H1 (cell line): ENCODE measurements at regions not wholly inside any gene's neighbourhood (a gene's known extent, or its start where the extent isn't known, plus 50 kb on each side); places are given as distances from the start of the nearest gene placed in this dataset.

ENCODE experiments used
- CTCF ChIA-PET: fragments of 300-600 bp; sonication (Branson Sonifier 250); formaldehyde crosslinking; loops from one replicate; lab custom pipeline; 2021; ENCODE audit not compliant: partially characterized antibody; lab: Charles Lee
- POLR2A ChIA-PET: fragments of 300-600 bp; sonication (Branson Sonifier 250); formaldehyde crosslinking; loops from one replicate; lab custom pipeline; 2021; ENCODE audit warnings: inconsistent platforms; ENCODE audit not compliant: partially characterized antibody; lab: Charles Lee
- DNase-seq, 2 experiments: peaks; one replicate each; pipeline versions ENCODE4 v3.0.0 to v3.0.0-alpha.2; 2010 to 2022; ENCODE audit warnings: low spot score in 2 of 2, low read depth in 1 of 2, mixed read lengths in 1 of 2
- FAIRE-seq: peaks from 2 replicates; lab custom pipeline; 2011; peaks lifted over from hg19 to GRCh38; lab: Jason Lieb, UNC
- H2AFZ ChIP-seq: 2 replicates; pipeline ENCODE4 v1.8.1; 2012; ENCODE audit warnings: low read length, inconsistent platforms
- H2AK5ac ChIP-seq: 2 replicates; pipeline ENCODE4 v1.6.1; 2013; ENCODE audit warnings: low read depth, low read length
- H2BK120ac ChIP-seq: replicated peaks from 2 replicates; pipeline ENCODE3; 2013; ENCODE audit warnings: low read depth, low read length, inconsistent platforms
- H2BK12ac ChIP-seq: 2 replicates; pipeline ENCODE4 v1.6.1; 2013; ENCODE audit warnings: low read depth, low read length
- H2BK15ac ChIP-seq: 2 replicates; pipeline ENCODE4 v1.6.1; 2013; ENCODE audit warnings: low read length
- H2BK20ac ChIP-seq: 2 replicates; pipeline ENCODE4 v1.6.1; 2013; ENCODE audit warnings: low read length
- H2BK5ac ChIP-seq: 2 replicates; pipeline ENCODE4 v1.6.1; 2013; ENCODE audit warnings: low read depth, low read length
- H3K14ac ChIP-seq: 2 replicates; pipeline ENCODE4 v1.6.1; 2013; ENCODE audit warnings: inconsistent platforms; ENCODE audit not compliant: insufficient read length
- H3K18ac ChIP-seq: 2 replicates; pipeline ENCODE4 v1.6.1; 2013; ENCODE audit warnings: low read length; ENCODE audit errors: extremely low read depth
- H3K23ac ChIP-seq: 2 replicates; pipeline ENCODE4 v1.6.1; 2013; ENCODE audit warnings: inconsistent platforms; ENCODE audit not compliant: insufficient read length
- H3K23me2 ChIP-seq: 2 replicates; pipeline ENCODE4 v1.6.1; 2013; ENCODE audit warnings: low read depth, low read length
- H3K27ac ChIP-seq: 2 replicates; pipeline ENCODE4 v1.6.1; 2011; ENCODE audit warnings: low read depth, low read length, inconsistent platforms
- H3K27me3 ChIP-seq, 4 experiments: replicated peaks in 1 of 4; 1 replicate in 1 of 4; 2 replicates in 3 of 4; pipeline versions ENCODE4 v1.6.1 to v1.8.1; 2011 to 2013; ENCODE audit warnings: low read length in 3 of 4, mild to moderate bottlenecking in 3 of 4, inconsistent platforms in 2 of 4, mixed read lengths in 2 of 4, moderate library complexity in 1 of 4; ENCODE audit not compliant: control insufficient read depth in 3 of 4, insufficient read depth in 3 of 4; ENCODE audit errors: extremely low read depth in 1 of 4
- H3K36me3 ChIP-seq, 4 experiments: 2 replicates each; pipeline versions ENCODE4 v1.6.1 to v1.8.1; 2011 to 2013; ENCODE audit warnings: mild to moderate bottlenecking in 4 of 4, low read length in 3 of 4, moderate library complexity in 2 of 4, control low read depth in 1 of 4, inconsistent platforms in 1 of 4; ENCODE audit not compliant: insufficient read depth in 4 of 4, control insufficient read depth in 2 of 4
- H3K4ac ChIP-seq: replicated peaks from 2 replicates; pipeline ENCODE3; 2013; ENCODE audit warnings: low read length, low read depth, mixed read lengths, inconsistent platforms; ENCODE audit not compliant: insufficient read length
- H3K4me1 ChIP-seq, 4 experiments: replicated peaks in 1 of 4; 1 replicate in 1 of 4; 2 replicates in 3 of 4; pipeline versions ENCODE4 v1.6.1 to v1.8.1; 2011 to 2013; ENCODE audit warnings: low read length in 3 of 4, inconsistent platforms in 2 of 4, mixed read lengths in 1 of 4; ENCODE audit not compliant: insufficient read depth in 4 of 4, control insufficient read depth in 3 of 4
- H3K4me2 ChIP-seq, 2 experiments: 2 replicates each; pipeline versions ENCODE4 v1.6.1 to v1.8.1; 2011 to 2013; ENCODE audit warnings: low read depth in 2 of 2, low read length in 2 of 2, control low read depth in 1 of 2, inconsistent platforms in 1 of 2, mild to moderate bottlenecking in 1 of 2; ENCODE audit not compliant: insufficient read depth in 1 of 2
- H3K4me3 ChIP-seq, 4 experiments: fragments of 200-600, 300-600 bp in 1 of 4; sonication (generic), shearing (Covaris generic), sonication (Bioruptor Twin) in 1 of 4; 2 replicates each; pipeline versions ENCODE4 v1.5.1 to v1.8.1; 2011 to 2016; ENCODE audit warnings: low read length in 4 of 4, low read depth in 3 of 4, control low read depth in 2 of 4, inconsistent platforms in 2 of 4, mild to moderate bottlenecking in 2 of 4, mixed read lengths in 1 of 4, moderate library complexity in 1 of 4; ENCODE audit not compliant: insufficient read depth in 2 of 4; ENCODE audit errors: extremely low read depth in 1 of 4
- H3K56ac ChIP-seq: replicated peaks from 2 replicates; pipeline ENCODE3; 2013; ENCODE audit warnings: low read depth, mild to moderate bottlenecking, mixed read lengths, low read length, inconsistent platforms; ENCODE audit not compliant: insufficient read length
- H3K79me1 ChIP-seq: 2 replicates; pipeline ENCODE4 v1.6.1; 2013; ENCODE audit warnings: low read depth, low read length, control low read depth
- H3K79me2 ChIP-seq, 2 experiments: 2 replicates each; pipeline versions ENCODE4 v1.6.1 to v1.8.1; 2012 to 2013; ENCODE audit warnings: low read length in 2 of 2, mild to moderate bottlenecking in 2 of 2, inconsistent platforms in 1 of 2; ENCODE audit not compliant: insufficient read depth in 2 of 2, control insufficient read depth in 1 of 2
- H3K9ac ChIP-seq, 4 experiments: replicated peaks in 1 of 4; 1 replicate in 1 of 4; 2 replicates in 3 of 4; pipeline versions ENCODE4 v1.6.1 to v1.8.1; 2011 to 2013; ENCODE audit warnings: low read depth in 3 of 4, low read length in 3 of 4, control low read depth in 2 of 4, mild to moderate bottlenecking in 2 of 4, moderate library complexity in 2 of 4, inconsistent platforms in 1 of 4; ENCODE audit errors: extremely low read depth in 1 of 4
- H3K9me3 ChIP-seq, 2 experiments: 2 replicates each; pipeline versions ENCODE4 v1.6.1 to v1.8.1; 2012 to 2013; ENCODE audit warnings: mild to moderate bottlenecking in 2 of 2, moderate library complexity in 2 of 2, control low read depth in 1 of 2, inconsistent platforms in 1 of 2, low read depth in 1 of 2, low read length in 1 of 2, mixed read lengths in 1 of 2; ENCODE audit not compliant: insufficient read depth in 2 of 2
- H4K20me1 ChIP-seq, 2 experiments: replicated peaks in 1 of 2; 2 replicates each; pipeline versions ENCODE3 to v1.8.1; 2011 to 2013; ENCODE audit warnings: inconsistent platforms in 2 of 2, low read length in 2 of 2, mild to moderate bottlenecking in 1 of 2; ENCODE audit not compliant: insufficient read depth in 2 of 2, control insufficient read depth in 1 of 2
- H4K5ac ChIP-seq: 2 replicates; pipeline ENCODE4 v1.6.1; 2013; ENCODE audit warnings: low read length, low read depth, mixed read lengths, inconsistent platforms; ENCODE audit not compliant: insufficient read length
- H4K8ac ChIP-seq: 2 replicates; pipeline ENCODE4 v1.8.0; 2013; ENCODE audit warnings: mild to moderate bottlenecking, moderate library complexity, low read length, inconsistent platforms; ENCODE audit not compliant: insufficient read depth; ENCODE audit errors: extremely low read depth
- H4K91ac ChIP-seq: replicated peaks from 2 replicates; pipeline ENCODE3; 2013; ENCODE audit warnings: low read length, mixed read lengths, inconsistent platforms; ENCODE audit not compliant: insufficient read length
- ATF3 ChIP-seq: IDR thresholded peaks from 2 replicates; pipeline ENCODE4 v1.6.1; 2011; ENCODE audit warnings: low read depth, mild to moderate bottlenecking, low read length; ENCODE audit not compliant: insufficient read depth
- BCL11A ChIP-seq, 2 experiments: IDR thresholded peaks; one replicate each; pipeline ENCODE4 v1.6.1; 2011; ENCODE audit warnings: low read depth in 2 of 2, low read length in 2 of 2, mild to moderate bottlenecking in 2 of 2
- CBX5 ChIP-seq: fragments of 300-800, 300-1000 bp; sonication (generic); IDR thresholded peaks from 2 replicates; pipeline ENCODE4 v1.7.1; 2016; ENCODE audit warnings: antibody characterized with exemption, low read length, low read depth
- CEBPB ChIP-seq: IDR thresholded peaks from 2 replicates; pipeline ENCODE4 v1.6.1; 2012; ENCODE audit warnings: low read depth, low read length
- KDM4A ChIP-seq: IDR thresholded peaks from one replicate; pipeline ENCODE4 v1.7.1; 2012; ENCODE audit warnings: low read depth, mild to moderate bottlenecking, moderate library complexity, low read length, inconsistent platforms; ENCODE audit not compliant: severe bottlenecking
- MAFK ChIP-seq: IDR thresholded peaks from 2 replicates; pipeline ENCODE4 v1.6.1; 2012; ENCODE audit warnings: low read depth, mild to moderate bottlenecking, improper control_type of control experiment, low read length
- PHF8 ChIP-seq: fragments of 200-600 bp; sonication (generic); conservative IDR thresholded peaks from 2 replicates; pipeline ENCODE4 v1.7.1; 2012; ENCODE audit warnings: low read depth, mild to moderate bottlenecking, inconsistent platforms, low read length, moderate library complexity
- POLR2AphosphoS5 ChIP-seq: IDR thresholded peaks from 2 replicates; pipeline ENCODE4 v1.6.1; 2011; ENCODE audit warnings: low read depth, low read length
- SIN3A ChIP-seq, 2 experiments: IDR thresholded peaks in 1 of 2; conservative IDR thresholded peaks in 1 of 2; 2 replicates each; pipeline ENCODE4 v1.6.1; 2011 to 2012; ENCODE audit warnings: low read length in 2 of 2, improper control_type of control experiment in 1 of 2, low read depth in 1 of 2, mild to moderate bottlenecking in 1 of 2
- SRF ChIP-seq: IDR thresholded peaks from 2 replicates; pipeline ENCODE4 v1.6.1; 2011; ENCODE audit warnings: mild to moderate bottlenecking, low read depth, low read length, moderate library complexity
- SUZ12 ChIP-seq: fragments of 200-600 bp; sonication (generic); IDR thresholded peaks from 2 replicates; pipeline ENCODE4 v1.6.1; 2012; ENCODE audit warnings: mild to moderate bottlenecking, inconsistent platforms, low read length, moderate library complexity, mixed read lengths
- TAF1 ChIP-seq: IDR thresholded peaks from 2 replicates; pipeline ENCODE4 v1.6.1; 2011; ENCODE audit warnings: mild to moderate bottlenecking, low read depth, low read length
- YY1 ChIP-seq: IDR thresholded peaks from 2 replicates; pipeline ENCODE4 v1.6.1; 2011; ENCODE audit warnings: low read depth, mild to moderate bottlenecking, low read length
- WGBS, 2 experiments: shearing (Covaris generic) in 1 of 2; methylation state at CpG; one replicate each; pipeline versions ENCODE4 v1.1.6 to v1.1.7; 2013 to 2015; ENCODE audit warnings: low lambda C conversion rate in 2 of 2, mixed read lengths in 2 of 2, inconsistent platforms in 1 of 2, low coverage in 1 of 2, missing lambda C conversion rate in 1 of 2; ENCODE audit not compliant: insufficient replicate concordance in 2 of 2, insufficient coverage in 1 of 2, insufficient read length in 1 of 2; ENCODE audit errors: extremely low coverage in 1 of 2, missing lambda C conversion rate in 1 of 2; 5-methylcytosine and 5-hydroxymethylcytosine counted together

- POLR2A ChIA-PET, result no interaction called here
- DNase-seq, result no peak
- H3K79me2 ChIP-seq, result no peaks in the 10 kb centered on the region
- H2BK120ac ChIP-seq, result no peak overlapping the region
- no peak overlapping the region for H3K14ac ChIP-seq
- H3K27me3 ChIP-seq, result no peaks in the 10 kb centered on the region
- no peak overlapping the region for H3K9ac ChIP-seq
- no peak overlapping the region for H3K27ac ChIP-seq
- no peaks in the 10 kb centered on the region for H3K9me3 ChIP-seq
- H2BK15ac ChIP-seq, result no peak overlapping the region
- H3K4me1 ChIP-seq, result no peaks in the 10 kb centered on the region
- H2BK20ac ChIP-seq, result no peak overlapping the region
- H3K23me2 ChIP-seq, result 0 out of 2 replicates have a peak, but pooled peaks cover 2% of the 10 kb centered on the region
- no peak overlapping the region for H3K4me3 ChIP-seq
- peak overlapping the region; percentile 36; the same call in 1 of the 2 replicates for H4K8ac ChIP-seq
- H2AFZ ChIP-seq, result no peak overlapping the region
- H3K4me2 ChIP-seq, result no peak overlapping the region
- no peak overlapping the region for H2AK5ac ChIP-seq
- no peak overlapping the region for H2BK12ac ChIP-seq
- CTCF ChIA-PET, result interaction anchor here (1.0 to 18.0 kb wide), 8 partner anchors 10 to 205 kb away, joined by 3 to 619 read pairs (median 3); no protein-coding TSS in a partner anchor
- H4K91ac ChIP-seq, result no peak overlapping the region
- H3K4ac ChIP-seq, result no peak overlapping the region
- no peak overlapping the region for H3K18ac ChIP-seq
- no peak overlapping the region for H4K5ac ChIP-seq
- no peaks in the 10 kb centered on the region for H4K20me1 ChIP-seq
- FAIRE-seq, result no peak
- no peak overlapping the region for H3K56ac ChIP-seq
- H3K79me1 ChIP-seq, result no peaks in the 10 kb centered on the region
- 71% methylated on average over 4 of the region's 4 CpGs; no CpG with 5 or more reads in 1 of the 2 experiments for WGBS, 2 experiments
- no peak overlapping the region for H2BK5ac ChIP-seq
- H3K23ac ChIP-seq, result no peak overlapping the region
- H3K36me3 ChIP-seq, result no peaks in the 10 kb centered on the region
- no peak for TF ChIP-seq ATF3
- TF ChIP-seq CBX5, result no peak
- no peak for TF ChIP-seq KDM4A
- no peak for TF ChIP-seq CEBPB
- no peak for TF ChIP-seq MAFK
- TF ChIP-seq SUZ12, result no peak
- TF ChIP-seq BCL11A (IDR thresholded peaks at IDR 0.05; ENCODE audit: low read depth in 2 of 2, low read length in 2 of 2), result no peak
- TF ChIP-seq PHF8, result no peak
- TF ChIP-seq SIN3A (conservative IDR thresholded peaks at IDR 0.05 in 1 of 2, IDR thresholded peaks at IDR 0.05 in 1 of 2; ENCODE audit: low read depth in 1 of 2, low read length in 2 of 2), result no peak
- TF ChIP-seq YY1, result no peak
- TF ChIP-seq TAF1, result no peak
- no peak for TF ChIP-seq SRF
- no peak for TF ChIP-seq POLR2AphosphoS5
Measured at GRCh38 chr3:119084371-119085069, 49.9 kb upstream of the IGSF11 start.
